ENCODE measurements at regions not wholly inside any gene's neighbourhood (a gene's known extent, or its start where the extent isn't known, plus 50 kb on each side); places are given as distances from the start of the nearest gene placed in this dataset.
"Not testable (repeated sequence)": the region's sequence is repeated elsewhere in the genome, so short reads cannot be mapped to it uniquely, and the experiment has no call there.

DNA sequence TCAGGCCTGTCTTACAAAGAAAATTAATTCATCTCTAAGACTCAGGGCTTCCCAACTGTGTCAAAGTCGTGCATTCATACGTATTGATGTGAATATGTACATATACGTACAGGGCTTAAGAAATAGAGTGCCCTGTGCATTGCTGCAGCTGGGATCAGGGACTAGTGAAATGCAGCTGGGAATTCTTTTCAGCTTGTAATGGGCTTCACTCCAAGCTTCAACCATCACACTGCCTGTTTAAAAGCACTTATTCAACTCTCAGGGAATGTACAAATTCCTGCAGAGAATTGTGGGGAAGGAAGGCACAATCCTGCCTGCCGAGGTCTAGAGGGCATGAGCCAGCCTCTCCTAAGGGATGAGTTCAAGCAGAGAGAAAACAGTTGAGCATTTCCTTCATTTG is 59.6 kb upstream of the MAN2A1 start:
- intact Hi-C loops (cut with micrococcal nuclease) = no loop called here
- no peaks in the 10 kb centered on the region for H3K4me1 Mint-ChIP-seq (ENCODE audit: insufficient read depth, unreplicated experiment)
- POLR2A ChIA-PET = interaction anchor here (0.7 kb wide), 1 partner anchor 24 kb away, joined by 3 read pairs; no protein-coding TSS in a partner anchor
- peaks cover 12% of the 10 kb centered on the region for H3K27me3 Mint-ChIP-seq (ENCODE audit: insufficient read depth, unreplicated experiment)
- BruUV-seq (replicated peaks) = no TSS peak
- H3K36me3 Mint-ChIP-seq (ENCODE audit: insufficient read depth, unreplicated experiment) = no peaks in the 10 kb centered on the region
- H3K27ac Mint-ChIP-seq (ENCODE audit: low read depth, unreplicated experiment) = no peak overlapping the region
- TF ChIP-seq, protein P1, sequence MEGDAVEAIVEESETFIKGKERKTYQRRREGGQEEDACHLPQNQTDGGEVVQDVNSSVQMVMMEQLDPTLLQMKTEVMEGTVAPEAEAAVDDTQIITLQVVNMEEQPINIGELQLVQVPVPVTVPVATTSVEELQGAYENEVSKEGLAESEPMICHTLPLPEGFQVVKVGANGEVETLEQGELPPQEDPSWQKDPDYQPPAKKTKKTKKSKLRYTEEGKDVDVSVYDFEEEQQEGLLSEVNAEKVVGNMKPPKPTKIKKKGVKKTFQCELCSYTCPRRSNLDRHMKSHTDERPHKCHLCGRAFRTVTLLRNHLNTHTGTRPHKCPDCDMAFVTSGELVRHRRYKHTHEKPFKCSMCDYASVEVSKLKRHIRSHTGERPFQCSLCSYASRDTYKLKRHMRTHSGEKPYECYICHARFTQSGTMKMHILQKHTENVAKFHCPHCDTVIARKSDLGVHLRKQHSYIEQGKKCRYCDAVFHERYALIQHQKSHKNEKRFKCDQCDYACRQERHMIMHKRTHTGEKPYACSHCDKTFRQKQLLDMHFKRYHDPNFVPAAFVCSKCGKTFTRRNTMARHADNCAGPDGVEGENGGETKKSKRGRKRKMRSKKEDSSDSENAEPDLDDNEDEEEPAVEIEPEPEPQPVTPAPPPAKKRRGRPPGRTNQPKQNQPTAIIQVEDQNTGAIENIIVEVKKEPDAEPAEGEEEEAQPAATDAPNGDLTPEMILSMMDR (IDR thresholded peaks at IDR 0.05; ENCODE audit: unreplicated experiment) = no peak
- H3K4me3 Mint-ChIP-seq (ENCODE audit: unreplicated experiment) = no peak overlapping the region
- no peak for DNase-seq (ENCODE audit: unreplicated experiment)
- H3K9me3 Mint-ChIP-seq (ENCODE audit: unreplicated experiment) = no peaks in the 10 kb centered on the region
- CTCF ChIA-PET = no interaction called here

DNA sequence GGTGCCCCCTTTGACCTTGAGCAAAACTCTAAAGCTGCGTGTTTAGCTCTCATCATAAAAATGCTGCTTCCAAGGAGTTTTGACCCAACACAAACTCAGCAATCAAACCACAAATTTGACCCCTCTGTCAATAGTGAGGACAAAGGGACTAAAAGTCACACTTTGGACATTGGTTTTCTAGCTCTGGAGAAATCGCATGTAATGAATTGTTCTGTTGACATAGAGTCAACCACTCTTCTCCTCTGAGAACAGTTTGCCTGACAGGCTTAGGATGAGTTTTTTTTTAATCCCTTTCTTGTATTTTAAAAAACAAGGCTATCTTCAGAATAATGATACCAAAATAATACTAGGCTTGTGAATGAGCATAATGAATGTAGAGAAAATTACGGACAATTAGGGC is 61.1 kb upstream of the MAN2A1 start:
- no TSS peak for BruUV-seq (replicated peaks)
- Mint-ChIP-seq H3K36me3 (ENCODE audit: insufficient read depth, unreplicated experiment) (no peaks in the 10 kb centered on the region), H3K9me3 (ENCODE audit: unreplicated experiment) (no peaks in the 10 kb centered on the region), H3K27ac (ENCODE audit: low read depth, unreplicated experiment) (no peak overlapping the region), H3K27me3 (ENCODE audit: insufficient read depth, unreplicated experiment) (peaks cover 12% of the 10 kb centered on the region), H3K4me1 (ENCODE audit: insufficient read depth, unreplicated experiment) (no peaks in the 10 kb centered on the region), H3K4me3 (ENCODE audit: unreplicated experiment) (no peak overlapping the region)
- no peak for DNase-seq (ENCODE audit: unreplicated experiment)
- ChIA-PET CTCF (interaction anchor here (0.6 kb wide), 1 partner anchor 26 kb away, joined by 3 read pairs; no protein-coding TSS in a partner anchor), POLR2A (no interaction called here)
- intact Hi-C loops (cut with micrococcal nuclease) = no loop called here
- TF ChIP-seq, protein P1 (IDR thresholded peaks at IDR 0.05; ENCODE audit: unreplicated experiment) = no peak

DNA sequence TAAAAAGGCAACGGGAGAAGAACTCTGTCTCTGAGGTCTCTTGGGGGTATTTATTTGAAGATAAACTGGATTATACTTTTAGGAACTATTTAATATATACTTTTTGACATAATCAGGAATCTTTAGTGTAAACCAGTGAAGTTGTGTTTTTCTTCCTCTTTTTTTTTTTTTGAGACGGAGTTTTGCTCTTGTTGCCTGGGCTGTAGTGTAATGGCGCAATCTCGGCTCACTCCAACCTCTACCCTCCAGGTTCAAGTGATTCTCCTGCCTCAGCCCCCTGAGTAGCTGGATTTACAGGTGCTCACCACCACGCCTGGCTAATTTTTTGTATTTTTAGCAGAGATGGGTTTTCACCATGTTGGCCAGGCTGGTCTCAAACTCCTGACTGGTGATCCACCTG is 68.5 kb upstream of the MAN2A1 start:
- DNase-seq (ENCODE audit: unreplicated experiment); CTCF ChIA-PET; H3K4me1 Mint-ChIP-seq (ENCODE audit: insufficient read depth, unreplicated experiment); H3K27ac Mint-ChIP-seq (ENCODE audit: low read depth, unreplicated experiment); H3K36me3 Mint-ChIP-seq (ENCODE audit: insufficient read depth, unreplicated experiment); POLR2A ChIA-PET; H3K9me3 Mint-ChIP-seq (ENCODE audit: unreplicated experiment); H3K4me3 Mint-ChIP-seq (ENCODE audit: unreplicated experiment); BruUV-seq (replicated peaks); H3K27me3 Mint-ChIP-seq (ENCODE audit: insufficient read depth, unreplicated experiment); intact Hi-C loops (cut with micrococcal nuclease): not testable (repeated sequence)

DNA sequence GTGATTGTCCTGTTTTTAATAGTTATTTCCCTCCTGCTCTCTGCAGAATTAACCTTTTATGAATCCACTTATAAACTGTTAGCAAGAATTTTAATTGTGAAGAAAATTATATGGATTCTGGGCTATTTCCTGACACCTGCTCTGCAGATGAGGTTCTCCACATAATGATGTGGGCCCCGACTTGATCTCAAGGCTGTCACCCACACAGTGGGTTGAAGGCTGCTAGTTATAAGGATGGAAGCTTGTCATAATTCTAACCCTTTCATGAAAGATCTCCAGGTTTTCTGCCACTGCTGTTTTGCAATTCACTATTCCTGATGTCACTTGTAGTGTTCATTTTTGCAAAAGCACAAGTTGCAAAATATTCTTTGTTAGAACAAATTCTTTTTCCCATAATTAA is 69.1 kb upstream of the MAN2A1 start:
- no peak for DNase-seq (ENCODE audit: unreplicated experiment)
- Mint-ChIP-seq H3K4me1 (ENCODE audit: insufficient read depth, unreplicated experiment) (no peaks in the 10 kb centered on the region), H3K9me3 (ENCODE audit: unreplicated experiment) (no peaks in the 10 kb centered on the region), H3K27me3 (ENCODE audit: insufficient read depth, unreplicated experiment) (no peaks in the 10 kb centered on the region), H3K27ac (ENCODE audit: low read depth, unreplicated experiment) (no peak overlapping the region), H3K4me3 (ENCODE audit: unreplicated experiment) (no peak overlapping the region), H3K36me3 (ENCODE audit: insufficient read depth, unreplicated experiment) (no peaks in the 10 kb centered on the region)
- ChIA-PET POLR2A (no interaction called here), CTCF (no interaction called here)
- no TSS peak for BruUV-seq (replicated peaks)
- TF ChIP-seq, protein P1 (IDR thresholded peaks at IDR 0.05; ENCODE audit: unreplicated experiment) = no peak
- intact Hi-C loops (cut with micrococcal nuclease) = no loop called here

DNA sequence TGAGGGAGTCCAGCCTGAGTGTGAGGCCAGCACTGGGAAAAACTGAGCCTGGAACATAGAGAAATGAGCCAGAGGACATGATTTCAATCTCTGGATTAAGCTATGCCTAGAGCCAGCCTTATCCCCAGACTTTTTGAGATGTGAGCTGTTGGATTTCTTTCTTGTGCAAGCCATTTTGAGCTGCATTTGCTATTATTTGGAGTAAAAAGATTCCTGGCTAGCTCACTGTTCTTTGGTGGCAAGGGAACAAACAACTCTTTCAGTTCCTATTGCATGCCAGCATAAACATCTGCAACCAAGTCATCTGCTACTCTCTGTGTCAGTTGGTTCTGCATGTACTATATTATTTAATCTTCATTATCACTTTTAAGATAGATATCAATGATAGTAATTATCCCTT is 70.1 kb upstream of the MAN2A1 start:
- no peak for DNase-seq (ENCODE audit: unreplicated experiment)
- H3K27ac Mint-ChIP-seq (ENCODE audit: low read depth, unreplicated experiment) = no peak overlapping the region
- no TSS peak for BruUV-seq (replicated peaks)
- POLR2A ChIA-PET = interaction anchor here (0.7 kb wide), 1 partner anchor 11 kb away, joined by 3 read pairs; no protein-coding TSS in a partner anchor
- H3K27me3 Mint-ChIP-seq (ENCODE audit: insufficient read depth, unreplicated experiment) = no peaks in the 10 kb centered on the region
- no peaks in the 10 kb centered on the region for H3K9me3 Mint-ChIP-seq (ENCODE audit: unreplicated experiment)
- no peaks in the 10 kb centered on the region for H3K4me1 Mint-ChIP-seq (ENCODE audit: insufficient read depth, unreplicated experiment)
- CTCF ChIA-PET = no interaction called here
- intact Hi-C loops (cut with micrococcal nuclease) = no loop called here
- H3K4me3 Mint-ChIP-seq (ENCODE audit: unreplicated experiment) = no peak overlapping the region
- no peaks in the 10 kb centered on the region for H3K36me3 Mint-ChIP-seq (ENCODE audit: insufficient read depth, unreplicated experiment)
- TF ChIP-seq, protein P1 (IDR thresholded peaks at IDR 0.05; ENCODE audit: unreplicated experiment) = no peak
